Thyroid gland (tissue), 4 donors: ENCODE measurements at regions not wholly inside any gene's neighbourhood (a gene's known extent, or its start where the extent isn't known, plus 50 kb on each side); places are given as distances from the start of the nearest gene placed in this dataset.

Source experiments
- POLR2A ChIP-seq, 2 donors: fragments of 450-650 bp; IDR thresholded peaks; one replicate each; pipeline ENCODE4 v1.6.1; 2017; ENCODE audit warnings: antibody characterized with exemption in 2 of 2, mild to moderate bottlenecking in 2 of 2, moderate library complexity in 1 of 2
- TF ChIP-seq, protein P1 (sequence below), 6 experiments: fragments of 200-600 bp in 3 of 6; fragments of 450-650 bp in 3 of 6; sonication (generic) in 3 of 6; IDR thresholded peaks; one replicate each; pipeline ENCODE4 v1.5.1; 2016 to 2019; ENCODE audit warnings: antibody characterized with exemption in 6 of 6, mild to moderate bottlenecking in 2 of 6, inconsistent platforms in 1 of 6, moderate library complexity in 1 of 6

DNA sequence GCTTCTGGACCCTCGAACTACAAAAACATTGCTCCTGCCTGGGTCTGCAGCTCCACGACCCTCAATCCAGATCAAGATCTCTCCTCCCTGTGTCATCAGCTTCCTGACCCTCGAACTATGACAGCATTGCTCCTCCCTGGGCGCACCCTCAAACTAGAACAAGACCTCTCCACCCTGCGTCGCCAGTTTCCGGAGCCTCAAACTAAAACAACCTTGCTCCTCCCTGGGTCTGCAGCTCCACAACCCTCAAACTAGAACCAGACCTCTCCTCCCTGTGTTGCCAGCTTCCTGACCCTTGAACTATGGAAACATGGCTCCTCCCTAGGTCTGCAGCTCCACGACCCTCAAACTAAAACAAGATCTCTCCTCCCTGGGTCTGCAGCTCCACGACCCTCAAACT lies 339.7 kb upstream of the SULF2 start:
- TF ChIP-seq, protein P1, sequence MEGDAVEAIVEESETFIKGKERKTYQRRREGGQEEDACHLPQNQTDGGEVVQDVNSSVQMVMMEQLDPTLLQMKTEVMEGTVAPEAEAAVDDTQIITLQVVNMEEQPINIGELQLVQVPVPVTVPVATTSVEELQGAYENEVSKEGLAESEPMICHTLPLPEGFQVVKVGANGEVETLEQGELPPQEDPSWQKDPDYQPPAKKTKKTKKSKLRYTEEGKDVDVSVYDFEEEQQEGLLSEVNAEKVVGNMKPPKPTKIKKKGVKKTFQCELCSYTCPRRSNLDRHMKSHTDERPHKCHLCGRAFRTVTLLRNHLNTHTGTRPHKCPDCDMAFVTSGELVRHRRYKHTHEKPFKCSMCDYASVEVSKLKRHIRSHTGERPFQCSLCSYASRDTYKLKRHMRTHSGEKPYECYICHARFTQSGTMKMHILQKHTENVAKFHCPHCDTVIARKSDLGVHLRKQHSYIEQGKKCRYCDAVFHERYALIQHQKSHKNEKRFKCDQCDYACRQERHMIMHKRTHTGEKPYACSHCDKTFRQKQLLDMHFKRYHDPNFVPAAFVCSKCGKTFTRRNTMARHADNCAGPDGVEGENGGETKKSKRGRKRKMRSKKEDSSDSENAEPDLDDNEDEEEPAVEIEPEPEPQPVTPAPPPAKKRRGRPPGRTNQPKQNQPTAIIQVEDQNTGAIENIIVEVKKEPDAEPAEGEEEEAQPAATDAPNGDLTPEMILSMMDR (IDR thresholded peaks at IDR 0.05), result no peak
- no peak for TF ChIP-seq POLR2A (IDR thresholded peaks at IDR 0.05)
